MM.1S (cell line): ENCODE measurements at regions not wholly inside any gene's neighbourhood (a gene's known extent, or its start where the extent isn't known, plus 50 kb on each side); places are given as distances from the start of the nearest gene placed in this dataset.

ENCODE experiments used
- EZH2phosphoT487 ChIP-seq: fragments of 300-600 bp; sonication (generic); IDR thresholded peaks from 2 replicates; pipeline ENCODE4 v1.6.1; 2018; ENCODE audit warnings: antibody characterized with exemption, low read length
- TF ChIP-seq, protein P1 (sequence below): fragments of 300-600 bp; sonication (generic); IDR thresholded peaks from 2 replicates; pipeline ENCODE4 v1.5.1; 2016; ENCODE audit warnings: antibody characterized with exemption, low read length, mixed read lengths

DNA sequence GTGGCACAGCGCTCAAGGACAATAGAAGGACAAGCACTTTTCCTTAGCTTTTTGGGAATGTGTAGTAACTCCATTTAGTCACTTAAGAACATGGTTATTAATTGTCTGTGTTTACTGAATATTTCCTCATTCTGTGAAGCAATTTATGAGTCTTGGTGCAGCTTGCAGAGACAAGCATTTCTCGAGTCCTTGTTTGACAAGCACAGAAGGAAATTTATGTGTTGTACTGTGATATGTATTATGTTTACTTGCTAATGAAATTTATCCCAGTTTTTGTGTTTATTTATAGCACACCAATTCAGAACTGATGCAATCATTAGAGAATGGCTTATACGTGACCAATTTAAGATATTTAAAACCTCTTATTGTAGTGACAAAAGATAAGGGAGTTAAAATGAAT, 168.6 kb downstream of the PRELID2 start:
- TF ChIP-seq EZH2phosphoT487: no peak
- TF ChIP-seq, protein P1, sequence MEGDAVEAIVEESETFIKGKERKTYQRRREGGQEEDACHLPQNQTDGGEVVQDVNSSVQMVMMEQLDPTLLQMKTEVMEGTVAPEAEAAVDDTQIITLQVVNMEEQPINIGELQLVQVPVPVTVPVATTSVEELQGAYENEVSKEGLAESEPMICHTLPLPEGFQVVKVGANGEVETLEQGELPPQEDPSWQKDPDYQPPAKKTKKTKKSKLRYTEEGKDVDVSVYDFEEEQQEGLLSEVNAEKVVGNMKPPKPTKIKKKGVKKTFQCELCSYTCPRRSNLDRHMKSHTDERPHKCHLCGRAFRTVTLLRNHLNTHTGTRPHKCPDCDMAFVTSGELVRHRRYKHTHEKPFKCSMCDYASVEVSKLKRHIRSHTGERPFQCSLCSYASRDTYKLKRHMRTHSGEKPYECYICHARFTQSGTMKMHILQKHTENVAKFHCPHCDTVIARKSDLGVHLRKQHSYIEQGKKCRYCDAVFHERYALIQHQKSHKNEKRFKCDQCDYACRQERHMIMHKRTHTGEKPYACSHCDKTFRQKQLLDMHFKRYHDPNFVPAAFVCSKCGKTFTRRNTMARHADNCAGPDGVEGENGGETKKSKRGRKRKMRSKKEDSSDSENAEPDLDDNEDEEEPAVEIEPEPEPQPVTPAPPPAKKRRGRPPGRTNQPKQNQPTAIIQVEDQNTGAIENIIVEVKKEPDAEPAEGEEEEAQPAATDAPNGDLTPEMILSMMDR: no peak
